Adrenal gland (tissue), 9 donors: ENCODE measurements at regions not wholly inside any gene's neighbourhood (a gene's known extent, or its start where the extent isn't known, plus 50 kb on each side); places are given as distances from the start of the nearest gene placed in this dataset.

Experiments used
- DNase-seq, 7 donors: peaks; one replicate each; pipeline ENCODE4 v3.0.0-alpha.2; 2019 to 2020
- H3K27ac ChIP-seq, 5 donors: fragments of 200-600 bp; sonication (generic) in 4 of 5; 1 replicate in 3 of 5; 2 replicates in 2 of 5; pipeline versions ENCODE4 v1.5.1 to v1.8.0; 2016 to 2020; ENCODE audit warnings: mild to moderate bottlenecking in 1 of 5
- H3K27me3 ChIP-seq: fragments of 200-600 bp; 2 replicates; pipeline ENCODE4 v1.8.0; 2021
- H3K36me3 ChIP-seq, 2 donors: fragments of 200-600 bp; replicated peaks in 1 of 2; 1 replicate in 1 of 2; 2 replicates in 1 of 2; pipeline versions ENCODE4 v1.5.1 to v1.8.0; 2018 to 2022
- H3K4me1 ChIP-seq, 2 donors: fragments of 200-600 bp; replicated peaks in 1 of 2; 1 replicate in 1 of 2; 2 replicates in 1 of 2; pipeline versions ENCODE4 v1.5.1 to v1.8.0; 2018 to 2021
- H3K4me3 ChIP-seq, 4 donors: fragments of 200-600 bp; sonication (generic) in 3 of 4; one replicate each; pipeline ENCODE4 v1.5.1; 2016 to 2018
- H3K9me3 ChIP-seq, 3 donors: fragments of 200-600 bp; sonication (generic) in 1 of 3; replicated peaks in 1 of 3; 1 replicate in 2 of 3; 2 replicates in 1 of 3; pipeline versions ENCODE4 v1.5.1 to v1.8.0; 2016 to 2021
- CTCF ChIP-seq, 6 experiments: fragments of 450-650 bp in 4 of 6; fragments of 200-600 bp in 2 of 6; sonication (generic) in 1 of 6; IDR thresholded peaks; 1 replicate in 5 of 6; 2 replicates in 1 of 6; pipeline versions ENCODE4 v1.5.1 to v1.8.0; 2016 to 2021; ENCODE audit warnings: antibody characterized with exemption in 6 of 6, mild to moderate bottlenecking in 2 of 6, moderate library complexity in 1 of 6
- POLR2A ChIP-seq, 2 donors: fragments of 450-650 bp; IDR thresholded peaks; one replicate each; pipeline ENCODE4 v1.6.1; 2017; ENCODE audit warnings: antibody characterized with exemption in 2 of 2, mild to moderate bottlenecking in 2 of 2, moderate library complexity in 1 of 2
- WGBS, 4 donors: extraction: QIAGEN DNeasy Blood & Tissue Kit in 2 of 4; methylation state at CpG; one replicate each; pipeline versions ENCODE4 v1.1.5 to v1.1.7; 2013 to 2017; 5-methylcytosine and 5-hydroxymethylcytosine counted together
- intact Hi-C, 2 donors: fragments of 100-400 bp; cut with DNase I; formaldehyde crosslinking; loops; one replicate each; pipeline versions ENCODE4 v1.14.1 to v1.15.0; 2022 to 2023
- donor health status: healthy with polysubstance abuse.
- donor health status: Bipolar disorder and iron deficiency.
- donor health status: DM: yes; HTN: yes; CAD: no.
- donor health status: DM: no; HTN: no; CAD: no.
- donor health status: DM: no; HTN: no; CAD: no.

- no peak overlapping the region for H3K27ac ChIP-seq
- intact Hi-C loops, result no loop called here
- no peaks in the 10 kb centered on the region for H3K9me3 ChIP-seq
- TF ChIP-seq POLR2A (IDR thresholded peaks at IDR 0.05), result no peak
- no peak for TF ChIP-seq CTCF (IDR thresholded peaks at IDR 0.05)
- H3K36me3 ChIP-seq, result no peaks in the 10 kb centered on the region
- H3K27me3 ChIP-seq, result no peaks in the 10 kb centered on the region
- H3K4me1 ChIP-seq, result no peaks in the 10 kb centered on the region
- H3K4me3 ChIP-seq, result no peak overlapping the region
- no peak for DNase-seq
- 89 to 92% (median 90%) methylated on average over 8 to 56 of the region's 56 CpGs for WGBS, 4 donors
Measured at GRCh38 chr11:120025606-120026335, 112.1 kb downstream of the TRIM29 start.

- H3K4me1 ChIP-seq, result no peaks in the 10 kb centered on the region
- 58 to 76% (median 65%) methylated on average over 4 to 5 of the region's 5 CpGs for WGBS, 4 donors
- H3K4me3 ChIP-seq, result no peak overlapping the region
- intact Hi-C loops, result no loop called here
- no peaks in the 10 kb centered on the region for H3K36me3 ChIP-seq
- DNase-seq, result no peak
- H3K27ac ChIP-seq, result no peak overlapping the region
- no peaks in the 10 kb centered on the region for H3K9me3 ChIP-seq
- no peaks in the 10 kb centered on the region for H3K27me3 ChIP-seq
- no peak for TF ChIP-seq POLR2A (IDR thresholded peaks at IDR 0.05)
- TF ChIP-seq CTCF (IDR thresholded peaks at IDR 0.05), result no peak
Measured at GRCh38 chr11:120024586-120024985, 113.3 kb downstream of the TRIM29 start.

GRCh38 chr11:120024046-120024445 is 113.9 kb downstream of the TRIM29 start:
- Histone ChIP-seq H3K27me3 (peaks cover under 1% of the 10 kb centered on the region), H3K9me3 (no peaks in the 10 kb centered on the region), H3K4me1 (no peaks in the 10 kb centered on the region), H3K27ac (no peak overlapping the region), H3K36me3 (no peaks in the 10 kb centered on the region), H3K4me3 (no peak overlapping the region)
- intact Hi-C loops, result no loop called here
- DNase-seq, result no peak
- WGBS, 4 donors, result 73 to 83% (median 77%) methylated on average over 4 of the region's 4 CpGs
- TF ChIP-seq POLR2A (IDR thresholded peaks at IDR 0.05) (no peak), CTCF (IDR thresholded peaks at IDR 0.05) (no peak)

- H3K4me3 ChIP-seq, result no peak overlapping the region
- no peaks in the 10 kb centered on the region for H3K36me3 ChIP-seq
- intact Hi-C loops, result no loop called here
- no peak overlapping the region for H3K27ac ChIP-seq
- no peaks in the 10 kb centered on the region for H3K9me3 ChIP-seq
- no peak for DNase-seq
- H3K4me1 ChIP-seq, result no peaks in the 10 kb centered on the region
- H3K27me3 ChIP-seq, result peaks cover 6% of the 10 kb centered on the region
- TF ChIP-seq CTCF (IDR thresholded peaks at IDR 0.05) (no peak), POLR2A (IDR thresholded peaks at IDR 0.05) (no peak)
- 61 to 76% (median 71%) methylated on average over 5 of the region's 5 CpGs for WGBS, 4 donors
Measured at GRCh38 chr11:120023551-120023950, 114.4 kb downstream of the TRIM29 start.
